CD4-positive, alpha-beta memory T cell (primary cell): ENCODE measurements at regions not wholly inside any gene's neighbourhood (a gene's known extent, or its start where the extent isn't known, plus 50 kb on each side); places are given as distances from the start of the nearest gene placed in this dataset.

Experiments used
- CTCF ChIA-PET: fragments of 350-600 bp; sonication (Branson Sonifier 250); formaldehyde crosslinking; loops from one replicate; lab custom pipeline; 2021; ENCODE audit warnings: inconsistent platforms; ENCODE audit not compliant: partially characterized antibody; lab: Charles Lee
- POLR2A ChIA-PET: fragments of 350-600 bp; sonication (Branson Sonifier 250); formaldehyde crosslinking; loops from one replicate; lab custom pipeline; 2021; ENCODE audit not compliant: partially characterized antibody; lab: Charles Lee
- DNase-seq, 5 donors: peaks; one replicate each; pipeline versions ENCODE4 v3.0.0 to v3.0.0-alpha.2; 2020 to 2022; ENCODE audit warnings: mixed read lengths in 1 of 5
- H3K27ac ChIP-seq: one replicate; pipeline ENCODE4 v1.7.0; 2013; ENCODE audit warnings: low read depth, low read length
- H3K27me3 ChIP-seq: 2 replicates; pipeline ENCODE4 v1.7.0; 2013; ENCODE audit warnings: mild to moderate bottlenecking, low read length, moderate library complexity; ENCODE audit not compliant: insufficient read depth
- H3K36me3 ChIP-seq: 2 replicates; pipeline ENCODE4 v1.7.0; 2013; ENCODE audit warnings: mild to moderate bottlenecking, low read length, moderate library complexity; ENCODE audit not compliant: insufficient read depth
- H3K4me1 ChIP-seq: 2 replicates; pipeline ENCODE4 v1.7.0; 2013; ENCODE audit warnings: mild to moderate bottlenecking, low read length, moderate library complexity; ENCODE audit not compliant: insufficient read depth
- H3K4me3 ChIP-seq, 2 donors: one replicate each; pipeline ENCODE4 v1.7.0; 2013; ENCODE audit warnings: low read length in 2 of 2, mild to moderate bottlenecking in 1 of 2
- H3K9me3 ChIP-seq, 2 donors: one replicate each; pipeline ENCODE4 v1.7.0; 2013; ENCODE audit warnings: low read length in 2 of 2, control low read depth in 1 of 2; ENCODE audit not compliant: control insufficient read depth in 1 of 2
- H3K27ac Mint-ChIP-seq, 7 donors: one replicate each; pipeline ENCODE4 v1.8.0; 2020 to 2021; ENCODE audit warnings: mixed read lengths in 7 of 7, mild to moderate bottlenecking in 6 of 7, inconsistent platforms in 3 of 7, moderate library complexity in 3 of 7
- H3K27me3 Mint-ChIP-seq, 2 donors: one replicate each; pipeline ENCODE4 v1.8.0; 2020 to 2021; ENCODE audit warnings: mixed read lengths in 2 of 2
- H3K36me3 Mint-ChIP-seq, 2 donors: one replicate each; pipeline ENCODE4 v1.8.0; 2020 to 2021; ENCODE audit warnings: mixed read lengths in 2 of 2, inconsistent platforms in 1 of 2, mild to moderate bottlenecking in 1 of 2
- H3K4me1 Mint-ChIP-seq, 4 donors: one replicate each; pipeline ENCODE4 v1.8.0; 2020 to 2021; ENCODE audit warnings: mixed read lengths in 4 of 4, mild to moderate bottlenecking in 1 of 4
- H3K4me3 Mint-ChIP-seq, 8 donors: one replicate each; pipeline ENCODE4 v1.8.0; 2020 to 2021; ENCODE audit warnings: mixed read lengths in 8 of 8, mild to moderate bottlenecking in 7 of 8, moderate library complexity in 6 of 8, inconsistent platforms in 3 of 8
- H3K9me3 Mint-ChIP-seq, 8 donors: one replicate each; pipeline ENCODE4 v1.8.0; 2020 to 2021; ENCODE audit warnings: mixed read lengths in 8 of 8, mild to moderate bottlenecking in 5 of 8, inconsistent platforms in 3 of 8, moderate library complexity in 1 of 8
- intact Hi-C: fragments of 100-400 bp; cut with micrococcal nuclease; formaldehyde crosslinking; loops from one replicate; pipeline ENCODE4 v1.15.1; 2023

DNA sequence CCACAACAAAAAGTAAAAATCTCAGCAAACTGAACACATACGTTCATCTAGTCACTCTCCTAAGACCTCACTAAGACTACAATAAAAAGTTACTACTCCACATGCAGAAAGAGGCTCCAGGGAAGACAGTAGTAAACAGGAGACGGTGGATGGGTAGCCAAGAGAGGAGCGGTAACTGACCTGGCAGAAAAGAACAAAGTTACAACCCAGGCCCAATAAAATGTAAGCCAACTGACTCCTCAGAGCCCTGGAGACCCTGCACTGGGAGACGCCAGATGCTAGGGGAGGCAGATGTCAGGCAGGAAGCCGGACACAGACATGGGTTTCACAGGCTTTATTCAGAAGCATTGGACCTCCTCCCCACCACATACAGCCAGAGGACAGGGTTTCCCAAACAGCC, 181.1 kb upstream of the NFE2L3 start:
- H3K27me3 ChIP-seq, result no peaks in the 10 kb centered on the region
- Mint-ChIP-seq H3K36me3 (peaks cover under 1 to 2% of the 10 kb centered on the region in 2 donors), H3K27ac (no peak overlapping the region), H3K4me3 (no peak overlapping the region), H3K9me3 (peaks cover 0 to 5% (median 3%) of the 10 kb centered on the region in 8 donors), H3K27me3 (peaks cover 9 to 26% of the 10 kb centered on the region in 2 donors), H3K4me1 (peaks cover 15 to 20% (median 18%) of the 10 kb centered on the region in 4 donors)
- no peak overlapping the region for H3K4me3 ChIP-seq
- H3K9me3 ChIP-seq, result no peaks in the 10 kb centered on the region
- ChIA-PET CTCF (no interaction called here), POLR2A (no interaction called here)
- intact Hi-C loops, result no loop called here
- H3K27ac ChIP-seq, result no peak overlapping the region
- DNase-seq, result no peak
- H3K4me1 ChIP-seq, result peaks cover 21% of the 10 kb centered on the region
- H3K36me3 ChIP-seq, result no peaks in the 10 kb centered on the region

DNA sequence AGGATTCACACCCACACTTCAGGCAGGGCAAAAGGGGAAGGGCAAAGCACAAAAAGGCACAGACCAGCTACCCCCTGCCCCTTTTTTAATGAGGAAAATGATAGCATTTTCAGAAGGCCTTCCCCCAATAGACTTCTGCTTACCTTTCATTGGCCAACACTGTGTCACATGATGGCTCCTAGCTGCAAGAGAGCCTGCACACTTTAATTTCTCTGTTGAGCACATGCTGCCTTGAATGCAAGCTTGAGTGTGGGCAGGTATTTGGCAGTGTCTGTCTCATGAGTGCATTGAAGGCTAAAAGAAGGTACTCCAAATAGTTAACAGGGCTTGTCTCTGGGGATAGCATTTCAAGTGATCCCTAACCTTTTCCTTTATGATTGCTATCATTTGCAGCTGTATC, 175.4 kb upstream of the NFE2L3 start:
- DNase-seq, result no peak
- Mint-ChIP-seq H3K9me3 (peaks cover 2 to 15% (median 11%) of the 10 kb centered on the region in 8 donors), H3K4me3 (no peak overlapping the region), H3K27ac (no peak overlapping the region), H3K27me3 (peaks cover 9 to 12% of the 10 kb centered on the region in 2 donors), H3K36me3 (peaks cover 2 to 6% of the 10 kb centered on the region in 2 donors), H3K4me1 (no peaks in the 10 kb centered on the region)
- intact Hi-C loops, result no loop called here
- H3K4me1 ChIP-seq, result no peaks in the 10 kb centered on the region
- peaks cover 0 to 6% of the 10 kb centered on the region in 2 donors for H3K9me3 ChIP-seq
- H3K27me3 ChIP-seq, result no peaks in the 10 kb centered on the region
- no peak overlapping the region for H3K4me3 ChIP-seq
- CTCF ChIA-PET, result no interaction called here
- H3K36me3 ChIP-seq, result no peaks in the 10 kb centered on the region
- no peak overlapping the region for H3K27ac ChIP-seq
- POLR2A ChIA-PET, result no interaction called here

DNA sequence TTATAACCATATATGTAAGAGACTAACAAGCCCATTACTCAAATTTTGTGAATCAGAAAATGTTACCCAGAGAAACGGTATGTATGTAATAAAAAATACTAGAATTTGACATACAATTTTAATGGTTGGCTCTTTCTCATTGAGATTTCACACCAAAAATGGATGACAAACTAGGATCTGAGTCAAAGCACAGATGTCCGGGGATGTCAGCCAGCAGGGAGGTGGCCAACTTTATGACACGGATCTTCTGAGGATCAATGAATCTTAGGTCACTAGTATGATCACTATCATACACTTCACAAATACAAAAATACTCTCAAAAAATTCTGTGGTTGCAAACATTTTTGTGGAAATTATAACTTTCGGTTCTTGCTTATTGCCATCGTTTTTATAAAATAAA, 173.5 kb upstream of the NFE2L3 start:
- Histone ChIP-seq H3K27ac (no peak overlapping the region), H3K9me3 (peaks cover 0 to 6% of the 10 kb centered on the region in 2 donors), H3K36me3 (no peaks in the 10 kb centered on the region), H3K4me3 (no peak overlapping the region), H3K27me3 (no peaks in the 10 kb centered on the region), H3K4me1 (no peaks in the 10 kb centered on the region)
- no peak overlapping the region for H3K27ac Mint-ChIP-seq
- H3K9me3 Mint-ChIP-seq, result peaks cover 0 to 15% (median 8%) of the 10 kb centered on the region in 8 donors
- POLR2A ChIA-PET, result no interaction called here
- intact Hi-C loops, result no loop called here
- H3K4me3 Mint-ChIP-seq, result no peak overlapping the region
- H3K36me3 Mint-ChIP-seq, result peaks cover 0 to 6% of the 10 kb centered on the region in 2 donors
- H3K27me3 Mint-ChIP-seq, result peaks cover 6 to 9% of the 10 kb centered on the region in 2 donors
- H3K4me1 Mint-ChIP-seq, result no peaks in the 10 kb centered on the region
- CTCF ChIA-PET, result no interaction called here
- DNase-seq, result no peak

DNA sequence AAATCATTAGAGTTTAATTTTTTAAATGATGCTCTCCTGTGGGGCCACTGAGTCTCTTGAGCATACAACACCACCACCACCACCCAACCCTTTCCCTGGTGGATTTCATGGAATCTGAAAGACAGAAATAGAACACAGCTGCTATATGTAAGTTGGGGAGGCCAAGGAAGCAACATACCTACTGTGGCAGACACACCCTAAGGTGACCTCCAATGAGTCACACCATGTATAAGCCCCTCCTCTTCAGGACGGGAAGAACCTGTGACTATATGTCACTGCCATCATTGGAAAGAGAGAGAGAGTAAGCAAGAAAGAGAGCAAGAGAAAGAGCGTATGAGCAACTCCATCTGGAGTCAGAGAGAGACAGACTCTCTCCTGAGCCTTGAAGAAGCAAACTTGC, 172.4 kb upstream of the NFE2L3 start:
- H3K36me3 Mint-ChIP-seq, result peaks cover 0 to 6% of the 10 kb centered on the region in 2 donors
- Histone ChIP-seq H3K27ac (no peak overlapping the region), H3K36me3 (no peaks in the 10 kb centered on the region), H3K4me1 (no peaks in the 10 kb centered on the region), H3K27me3 (no peaks in the 10 kb centered on the region), H3K4me3 (no peak overlapping the region), H3K9me3 (peaks cover 0 to 6% of the 10 kb centered on the region in 2 donors)
- H3K4me1 Mint-ChIP-seq, result no peaks in the 10 kb centered on the region
- H3K27me3 Mint-ChIP-seq, result peaks cover 9 to 11% of the 10 kb centered on the region in 2 donors
- ChIA-PET POLR2A (no interaction called here), CTCF (no interaction called here)
- peaks cover 0 to 15% (median 8%) of the 10 kb centered on the region in 8 donors for H3K9me3 Mint-ChIP-seq
- no peak overlapping the region for H3K27ac Mint-ChIP-seq
- no peak for DNase-seq
- intact Hi-C loops, result no loop called here
- no peak overlapping the region for H3K4me3 Mint-ChIP-seq

DNA sequence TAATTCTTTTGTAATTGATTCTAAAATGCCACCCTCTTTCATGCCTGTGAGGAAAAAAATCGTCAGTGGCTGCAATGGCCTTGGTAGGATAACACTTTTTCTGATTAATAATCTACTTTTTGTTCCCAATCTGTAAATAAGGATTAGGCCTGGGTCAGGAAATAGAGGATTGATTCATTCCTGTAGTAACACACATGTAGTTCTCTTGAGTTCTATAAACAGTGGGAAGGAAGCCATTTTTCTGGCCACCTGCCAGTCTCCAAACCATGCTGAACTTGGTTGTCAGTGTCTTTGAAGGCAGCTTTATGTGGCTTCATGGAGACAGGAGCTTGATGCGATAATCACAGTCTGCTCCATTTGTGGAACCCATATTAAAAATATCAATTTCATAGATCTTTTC, 169.3 kb upstream of the NFE2L3 start:
- peaks cover 0 to 4% (median 0%) of the 10 kb centered on the region in 4 donors for H3K4me1 Mint-ChIP-seq
- Histone ChIP-seq H3K4me1 (no peaks in the 10 kb centered on the region), H3K27ac (no peak overlapping the region), H3K27me3 (no peaks in the 10 kb centered on the region), H3K9me3 (no peaks in the 10 kb centered on the region), H3K36me3 (no peaks in the 10 kb centered on the region), H3K4me3 (no peak overlapping the region)
- no peak overlapping the region for H3K27ac Mint-ChIP-seq
- no peaks in the 10 kb centered on the region for H3K36me3 Mint-ChIP-seq
- DNase-seq, result no peak
- peaks cover 0 to 4% (median 0%) of the 10 kb centered on the region in 8 donors for H3K9me3 Mint-ChIP-seq
- peaks cover 9 to 10% of the 10 kb centered on the region in 2 donors for H3K27me3 Mint-ChIP-seq
- intact Hi-C loops, result no loop called here
- no peak overlapping the region for H3K4me3 Mint-ChIP-seq
- ChIA-PET POLR2A (no interaction called here), CTCF (no interaction called here)

DNA sequence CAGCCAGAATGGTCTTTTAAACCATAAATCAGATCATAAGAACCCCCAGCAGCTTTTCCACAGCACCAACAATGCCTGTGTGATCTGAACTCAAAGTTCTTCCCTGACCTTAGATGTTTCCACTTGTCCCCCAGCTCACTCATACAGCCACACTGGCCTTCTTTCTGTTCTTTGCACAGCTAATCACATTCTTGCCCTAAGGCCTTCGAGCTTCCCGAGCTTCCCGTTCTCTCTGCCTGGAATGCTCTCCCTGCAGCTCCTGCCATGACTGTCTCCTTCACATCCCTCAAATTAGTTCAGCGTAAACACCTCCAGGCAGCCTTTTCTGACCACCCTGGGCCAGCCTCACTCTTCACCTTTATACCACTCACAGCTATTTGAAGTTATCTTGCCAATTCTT, 166.8 kb upstream of the NFE2L3 start:
- H3K9me3 ChIP-seq, result no peaks in the 10 kb centered on the region
- H3K4me3 Mint-ChIP-seq, result no peak overlapping the region
- CTCF ChIA-PET, result no interaction called here
- H3K36me3 Mint-ChIP-seq, result no peaks in the 10 kb centered on the region
- H3K27ac ChIP-seq, result no peak overlapping the region
- no peaks in the 10 kb centered on the region for H3K36me3 ChIP-seq
- no peak overlapping the region for H3K4me3 ChIP-seq
- no peaks in the 10 kb centered on the region for H3K4me1 ChIP-seq
- H3K9me3 Mint-ChIP-seq, result peaks cover 0 to 4% (median 0%) of the 10 kb centered on the region in 8 donors
- intact Hi-C loops, result no loop called here
- H3K27me3 ChIP-seq, result no peaks in the 10 kb centered on the region
- POLR2A ChIA-PET, result no interaction called here
- peaks cover 9 to 12% of the 10 kb centered on the region in 2 donors for H3K27me3 Mint-ChIP-seq
- no peak overlapping the region for H3K27ac Mint-ChIP-seq
- peaks cover 0 to 4% (median 0%) of the 10 kb centered on the region in 4 donors for H3K4me1 Mint-ChIP-seq
- DNase-seq, result no peak

- ChIA-PET POLR2A (interaction anchor here (0.5 kb wide), 1 partner anchor 15 kb away, joined by 3 read pairs; no protein-coding TSS in a partner anchor), CTCF (no interaction called here)
- Histone ChIP-seq H3K36me3 (no peaks in the 10 kb centered on the region), H3K27me3 (no peaks in the 10 kb centered on the region), H3K9me3 (no peaks in the 10 kb centered on the region), H3K27ac (no peak overlapping the region), H3K4me1 (no peaks in the 10 kb centered on the region), H3K4me3 (no peak overlapping the region)
- no peaks in the 10 kb centered on the region for H3K36me3 Mint-ChIP-seq
- DNase-seq, result no peak
- H3K4me3 Mint-ChIP-seq, result no peak overlapping the region
- H3K27ac Mint-ChIP-seq, result no peak overlapping the region
- H3K27me3 Mint-ChIP-seq, result peaks cover 3 to 7% of the 10 kb centered on the region in 2 donors
- intact Hi-C loops, result no loop called here
- peaks cover 0 to 4% (median 0%) of the 10 kb centered on the region in 8 donors for H3K9me3 Mint-ChIP-seq
- peaks cover 0 to 4% (median 0%) of the 10 kb centered on the region in 4 donors for H3K4me1 Mint-ChIP-seq
Measured at GRCh38 chr7:25988640-25989039, 163.4 kb upstream of the NFE2L3 start.
